AG10803 (cell line): ENCODE measurements at regions not wholly inside any gene's neighbourhood (a gene's known extent, or its start where the extent isn't known, plus 50 kb on each side); places are given as distances from the start of the nearest gene placed in this dataset.

Experiments used
- DNase-seq: peaks from one replicate; pipeline ENCODE4 v3.0.0; 2010; ENCODE audit warnings: low read depth
- H3K4me3 ChIP-seq: 2 replicates; pipeline ENCODE4 v1.5.1; 2011; ENCODE audit warnings: mild to moderate bottlenecking, low read length, control low read depth
- CTCF ChIP-seq: conservative IDR thresholded peaks from 2 replicates; pipeline ENCODE4 v1.5.1; 2011; ENCODE audit warnings: mild to moderate bottlenecking, low read length, control low read depth, inconsistent platforms

- no peak for DNase-seq
- TF ChIP-seq CTCF: no peak
- no peak overlapping the region for H3K4me3 ChIP-seq
Observed at GRCh38 chr10:23897267-23897666, 311.7 kb upstream of the KIAA1217 start.

GRCh38 chr10:23897861-23898260 is 311.1 kb upstream of the KIAA1217 start:
- DNase-seq: no peak
- TF ChIP-seq CTCF: no peak
- H3K4me3 ChIP-seq: no peak overlapping the region

GRCh38 chr10:23899166-23899565 is 309.8 kb upstream of the KIAA1217 start:
- TF ChIP-seq CTCF: no peak
- no peak for DNase-seq
- H3K4me3 ChIP-seq: no peak overlapping the region

- no peak for TF ChIP-seq CTCF
- H3K4me3 ChIP-seq: no peak overlapping the region
- no peak for DNase-seq
Observed at GRCh38 chr10:23910291-23910690, 298.6 kb upstream of the KIAA1217 start.

- no peak for TF ChIP-seq CTCF
Observed at GRCh38 chr10:23912884-23913404, 296.0 kb upstream of the KIAA1217 start.

GRCh38 chr10:23914641-23915040 is 294.3 kb upstream of the KIAA1217 start:
- no peak for TF ChIP-seq CTCF
- no peak overlapping the region for H3K4me3 ChIP-seq
- DNase-seq: no peak

More at GRCh38 chr10:23912884-23913404, 296.0 kb upstream of the KIAA1217 start:
- no peak overlapping the region for H3K4me3 ChIP-seq
- no peak for DNase-seq

- no peak for DNase-seq
- TF ChIP-seq CTCF: no peak
- no peak overlapping the region for H3K4me3 ChIP-seq
Observed at GRCh38 chr10:23917251-23917840, 291.6 kb upstream of the KIAA1217 start.
